ENCODE measurements at regions not wholly inside any gene's neighbourhood (a gene's known extent, or its start where the extent isn't known, plus 50 kb on each side); places are given as distances from the start of the nearest gene placed in this dataset.

DNA sequence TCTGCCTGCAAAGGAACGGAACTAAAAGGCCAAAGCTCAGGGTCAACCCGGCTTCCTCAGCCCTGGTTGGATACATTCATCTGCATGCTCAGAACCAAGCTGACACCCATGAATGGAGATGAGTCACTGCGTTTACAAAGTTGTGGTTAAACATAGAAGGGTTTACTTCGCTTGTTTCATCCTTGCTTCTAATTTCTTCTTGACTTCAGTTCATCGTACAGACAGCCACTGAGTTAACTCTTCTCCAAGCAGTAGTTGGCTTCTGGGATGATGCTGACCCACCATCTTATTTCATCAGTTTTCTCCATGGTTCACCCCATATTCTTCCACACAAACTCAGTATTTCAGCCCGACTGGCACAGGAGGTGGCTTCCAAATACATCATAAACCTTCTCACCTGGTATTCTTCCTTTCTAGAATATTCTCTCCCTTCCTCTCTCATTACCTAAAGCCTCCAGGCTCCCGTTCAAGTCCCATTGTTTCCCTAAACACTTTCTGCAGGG, 166.3 kb upstream of the RNF32 start:
- TF ChIP-seq, protein P1, sequence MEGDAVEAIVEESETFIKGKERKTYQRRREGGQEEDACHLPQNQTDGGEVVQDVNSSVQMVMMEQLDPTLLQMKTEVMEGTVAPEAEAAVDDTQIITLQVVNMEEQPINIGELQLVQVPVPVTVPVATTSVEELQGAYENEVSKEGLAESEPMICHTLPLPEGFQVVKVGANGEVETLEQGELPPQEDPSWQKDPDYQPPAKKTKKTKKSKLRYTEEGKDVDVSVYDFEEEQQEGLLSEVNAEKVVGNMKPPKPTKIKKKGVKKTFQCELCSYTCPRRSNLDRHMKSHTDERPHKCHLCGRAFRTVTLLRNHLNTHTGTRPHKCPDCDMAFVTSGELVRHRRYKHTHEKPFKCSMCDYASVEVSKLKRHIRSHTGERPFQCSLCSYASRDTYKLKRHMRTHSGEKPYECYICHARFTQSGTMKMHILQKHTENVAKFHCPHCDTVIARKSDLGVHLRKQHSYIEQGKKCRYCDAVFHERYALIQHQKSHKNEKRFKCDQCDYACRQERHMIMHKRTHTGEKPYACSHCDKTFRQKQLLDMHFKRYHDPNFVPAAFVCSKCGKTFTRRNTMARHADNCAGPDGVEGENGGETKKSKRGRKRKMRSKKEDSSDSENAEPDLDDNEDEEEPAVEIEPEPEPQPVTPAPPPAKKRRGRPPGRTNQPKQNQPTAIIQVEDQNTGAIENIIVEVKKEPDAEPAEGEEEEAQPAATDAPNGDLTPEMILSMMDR (IDR thresholded peaks at IDR 0.05; ENCODE audit: insufficient read depth, low read length, poor library complexity, severe bottlenecking), result no peak
- no peak for TF ChIP-seq EZH2phosphoT487 (conservative IDR thresholded peaks at IDR 0.05; ENCODE audit: low read length)
- H3K9me3 ChIP-seq (ENCODE audit: insufficient read depth, low read length), result no peaks in the 10 kb centered on the region
- H3K36me3 ChIP-seq (ENCODE audit: low read length), result no peaks in the 10 kb centered on the region
- H3F3A ChIP-seq (ENCODE audit: insufficient read depth), result no peaks in the 10 kb centered on the region
- H3K9me2 ChIP-seq (replicated peaks; ENCODE audit: insufficient read depth, low read length), result no peaks in the 10 kb centered on the region
- no peak overlapping the region for H2AFZ ChIP-seq (ENCODE audit: low read depth, low read length, severe bottlenecking)
- H3K9ac ChIP-seq (ENCODE audit: low read length), result no peak overlapping the region
- H3K27ac ChIP-seq (ENCODE audit: low read depth, low read length), result no peak overlapping the region
- H3K27me3 ChIP-seq (ENCODE audit: low read length), result no peaks in the 10 kb centered on the region
- H4K20me1 ChIP-seq (ENCODE audit: low read depth, low read length), result no peaks in the 10 kb centered on the region
- H3K4me3 ChIP-seq (ENCODE audit: insufficient read depth, low read length, poor library complexity, severe bottlenecking), result no peak overlapping the region
- no peak overlapping the region for H3K4me2 ChIP-seq (ENCODE audit: low read depth, low read length, poor library complexity, severe bottlenecking)
- no peaks in the 10 kb centered on the region for H3K79me2 ChIP-seq (ENCODE audit: insufficient read depth, low read length)

DNA sequence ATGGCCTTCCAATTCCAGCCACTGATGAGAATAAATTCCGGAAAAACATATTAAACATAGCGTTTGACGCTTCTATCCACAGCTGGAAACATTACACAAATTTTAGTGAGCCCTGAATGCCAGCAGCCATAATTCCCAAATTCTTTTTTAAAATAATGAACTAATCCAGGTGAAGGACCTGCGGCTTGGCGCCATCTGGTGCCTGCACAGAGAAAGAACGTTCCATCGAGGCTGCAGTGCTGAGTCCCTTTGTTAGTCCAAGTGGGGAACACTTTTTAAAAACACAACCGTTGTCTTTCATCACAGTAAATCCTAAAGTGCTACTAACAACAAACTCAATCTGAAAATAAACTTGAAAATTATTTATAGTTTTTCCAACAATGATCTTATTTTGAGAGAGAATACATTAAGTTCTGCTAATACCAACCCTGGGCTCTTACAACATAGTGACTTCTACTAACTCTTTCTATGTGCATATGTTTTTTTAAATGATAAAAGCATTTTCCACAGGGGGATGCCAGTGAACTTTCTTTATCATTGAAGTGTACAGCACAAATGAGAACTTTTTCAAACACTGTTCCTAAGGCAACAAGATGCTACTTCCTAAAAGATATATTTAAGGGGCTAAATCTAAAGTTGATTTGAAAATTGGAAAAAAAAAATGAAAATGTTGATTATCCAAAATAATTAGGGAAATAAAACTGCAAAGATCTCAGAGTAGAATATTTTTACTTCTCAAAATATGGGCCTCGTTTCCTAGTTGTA, 166.9 kb upstream of the RNF32 start:
- Histone ChIP-seq H3K9me2 (replicated peaks; ENCODE audit: insufficient read depth, low read length) (no peaks in the 10 kb centered on the region), H3K79me2 (ENCODE audit: insufficient read depth, low read length) (no peaks in the 10 kb centered on the region), H3K4me3 (ENCODE audit: insufficient read depth, low read length, poor library complexity, severe bottlenecking) (no peak overlapping the region), H3K27me3 (ENCODE audit: low read length) (no peaks in the 10 kb centered on the region), H4K20me1 (ENCODE audit: low read depth, low read length) (no peaks in the 10 kb centered on the region), H3K27ac (ENCODE audit: low read depth, low read length) (no peak overlapping the region), H3K4me2 (ENCODE audit: low read depth, low read length, poor library complexity, severe bottlenecking) (no peak overlapping the region), H3F3A (ENCODE audit: insufficient read depth) (no peaks in the 10 kb centered on the region), H3K9ac (ENCODE audit: low read length) (no peak overlapping the region), H3K9me3 (ENCODE audit: insufficient read depth, low read length) (no peaks in the 10 kb centered on the region), H3K36me3 (ENCODE audit: low read length) (no peaks in the 10 kb centered on the region), H2AFZ (ENCODE audit: low read depth, low read length, severe bottlenecking) (no peak overlapping the region)
- no peak for TF ChIP-seq EZH2phosphoT487 (conservative IDR thresholded peaks at IDR 0.05; ENCODE audit: low read length)
- TF ChIP-seq, protein P1 (IDR thresholded peaks at IDR 0.05; ENCODE audit: insufficient read depth, low read length, poor library complexity, severe bottlenecking), result peak; percentile 66

DNA sequence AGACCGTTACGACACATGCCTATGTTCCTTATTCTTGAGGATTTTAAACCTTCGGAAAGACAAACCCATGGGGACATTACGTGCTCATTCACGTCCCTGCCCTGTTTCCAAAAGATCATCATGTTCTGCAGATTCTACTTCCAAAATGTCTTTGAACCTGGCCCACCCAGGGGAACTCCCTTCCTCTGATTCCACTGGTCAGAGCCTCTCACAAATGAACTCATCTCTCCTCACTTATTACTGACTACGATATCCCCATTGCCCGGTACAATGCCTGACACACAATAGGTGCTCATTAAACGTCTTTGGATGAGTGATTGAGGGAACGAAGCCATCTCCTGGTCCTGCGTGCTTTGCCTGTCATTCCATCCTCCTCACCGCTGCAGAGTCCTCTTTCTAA, 168.3 kb upstream of the RNF32 start:
- Histone ChIP-seq H3K4me2 (ENCODE audit: low read depth, low read length, poor library complexity, severe bottlenecking) (no peak overlapping the region), H3K79me2 (ENCODE audit: insufficient read depth, low read length) (no peaks in the 10 kb centered on the region), H3F3A (ENCODE audit: insufficient read depth) (no peaks in the 10 kb centered on the region), H3K9ac (ENCODE audit: low read length) (no peak overlapping the region), H3K27me3 (ENCODE audit: low read length) (no peaks in the 10 kb centered on the region), H3K36me3 (ENCODE audit: low read length) (no peaks in the 10 kb centered on the region), H4K20me1 (ENCODE audit: low read depth, low read length) (no peaks in the 10 kb centered on the region), H3K9me3 (ENCODE audit: insufficient read depth, low read length) (no peaks in the 10 kb centered on the region), H3K9me2 (replicated peaks; ENCODE audit: insufficient read depth, low read length) (no peaks in the 10 kb centered on the region), H2AFZ (ENCODE audit: low read depth, low read length, severe bottlenecking) (no peak overlapping the region), H3K27ac (ENCODE audit: low read depth, low read length) (no peak overlapping the region), H3K4me3 (ENCODE audit: insufficient read depth, low read length, poor library complexity, severe bottlenecking) (no peak overlapping the region)
- TF ChIP-seq, protein P1 (IDR thresholded peaks at IDR 0.05; ENCODE audit: insufficient read depth, low read length, poor library complexity, severe bottlenecking), result no peak
- no peak for TF ChIP-seq EZH2phosphoT487 (conservative IDR thresholded peaks at IDR 0.05; ENCODE audit: low read length)
